Uterus (tissue), 3 donors: ENCODE measurements at regions not wholly inside any gene's neighbourhood (a gene's known extent, or its start where the extent isn't known, plus 50 kb on each side); places are given as distances from the start of the nearest gene placed in this dataset.

ENCODE experiments used
- DNase-seq, 2 donors: peaks; one replicate each; pipeline ENCODE4 v3.0.0-alpha.2; 2019 to 2020
- H3K27ac ChIP-seq, 2 donors: fragments of 200-600 bp; sonication (generic); 1 replicate in 1 of 2; 2 replicates in 1 of 2; pipeline ENCODE4 v1.5.1; 2016 to 2018
- H3K27me3 ChIP-seq, 2 donors: fragments of 200-600 bp; sonication (generic); one replicate each; pipeline ENCODE4 v1.5.1; 2018 to 2019; ENCODE audit warnings: control low read depth in 1 of 2
- H3K36me3 ChIP-seq, 2 donors: fragments of 200-600 bp; sonication (generic); one replicate each; pipeline ENCODE4 v1.5.1; 2019; ENCODE audit warnings: control low read depth in 1 of 2
- H3K4me1 ChIP-seq, 2 donors: fragments of 200-600 bp; sonication (generic); one replicate each; pipeline ENCODE4 v1.5.1; 2018 to 2019; ENCODE audit warnings: control low read depth in 1 of 2
- H3K4me3 ChIP-seq, 2 donors: fragments of 200-600 bp; sonication (generic); 1 replicate in 1 of 2; 2 replicates in 1 of 2; pipeline ENCODE4 v1.5.1; 2018 to 2019; ENCODE audit warnings: mild to moderate bottlenecking in 1 of 2
- H3K9me3 ChIP-seq, 2 donors: fragments of 200-600 bp; sonication (generic); one replicate each; pipeline ENCODE4 v1.5.1; 2019; ENCODE audit warnings: control low read depth in 1 of 2
- CTCF ChIP-seq, 4 experiments: fragments of 200-600 bp in 2 of 4; fragments of 450-650 bp in 2 of 4; sonication (generic) in 2 of 4; IDR thresholded peaks; one replicate each; pipeline ENCODE4 v1.5.1; 2016 to 2019; ENCODE audit warnings: antibody characterized with exemption in 4 of 4, mild to moderate bottlenecking in 2 of 4, moderate library complexity in 1 of 4
- POLR2A ChIP-seq, 2 donors: fragments of 450-650 bp; IDR thresholded peaks; one replicate each; pipeline ENCODE4 v1.6.1; 2016; ENCODE audit warnings: antibody characterized with exemption in 2 of 2, mild to moderate bottlenecking in 1 of 2, moderate library complexity in 1 of 2
- intact Hi-C: fragments of 100-400 bp; cut with DNase I; formaldehyde crosslinking; loops from one replicate; pipeline ENCODE4 v1.15.1; 2023; ENCODE audit warnings: low total_unique reads
- donor health status: DM: yes; HTN: yes; CAD: no.

DNA sequence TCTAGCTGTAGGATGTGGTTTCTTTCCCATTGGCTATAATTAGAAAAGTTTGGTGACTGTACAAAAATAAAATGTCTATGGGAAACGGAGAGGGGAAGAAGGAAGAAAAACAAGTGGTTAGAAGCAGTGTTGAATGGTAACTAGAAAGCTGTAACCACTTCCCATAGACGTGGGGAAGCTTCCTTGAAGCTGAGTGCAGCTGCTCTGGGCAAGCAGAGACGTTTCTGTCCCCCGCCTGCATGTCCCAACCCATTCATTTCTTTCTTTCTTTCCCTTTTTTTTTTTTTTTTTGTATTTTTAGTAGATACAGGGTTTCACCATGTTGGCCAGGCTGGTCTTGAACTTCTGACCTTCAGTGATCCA lies 367.8 kb upstream of the HS6ST1 start:
- TF ChIP-seq CTCF (IDR thresholded peaks at IDR 0.05) = no peak
- no peak for TF ChIP-seq POLR2A (IDR thresholded peaks at IDR 0.05)
- Histone ChIP-seq H3K36me3 (no peaks in the 10 kb centered on the region), H3K27me3 (no peaks in the 10 kb centered on the region), H3K4me3 (no peak overlapping the region), H3K9me3 (no peaks in the 10 kb centered on the region), H3K4me1 (no peaks in the 10 kb centered on the region), H3K27ac (no peak overlapping the region)
- intact Hi-C loops = no loop called here
- DNase-seq = no peak

- no peak for DNase-seq
- no peaks in the 10 kb centered on the region for H3K9me3 ChIP-seq
- H3K27me3 ChIP-seq = no peaks in the 10 kb centered on the region
- intact Hi-C loops = no loop called here
- no peaks in the 10 kb centered on the region for H3K36me3 ChIP-seq
- H3K27ac ChIP-seq = no peak overlapping the region
- no peak for TF ChIP-seq CTCF (IDR thresholded peaks at IDR 0.05)
- no peak for TF ChIP-seq POLR2A (IDR thresholded peaks at IDR 0.05)
- H3K4me1 ChIP-seq = no peaks in the 10 kb centered on the region
- H3K4me3 ChIP-seq = no peak overlapping the region
These were observed 368.4 kb upstream of the HS6ST1 start for GRCh38 chr2:128686881-128687555.

DNA sequence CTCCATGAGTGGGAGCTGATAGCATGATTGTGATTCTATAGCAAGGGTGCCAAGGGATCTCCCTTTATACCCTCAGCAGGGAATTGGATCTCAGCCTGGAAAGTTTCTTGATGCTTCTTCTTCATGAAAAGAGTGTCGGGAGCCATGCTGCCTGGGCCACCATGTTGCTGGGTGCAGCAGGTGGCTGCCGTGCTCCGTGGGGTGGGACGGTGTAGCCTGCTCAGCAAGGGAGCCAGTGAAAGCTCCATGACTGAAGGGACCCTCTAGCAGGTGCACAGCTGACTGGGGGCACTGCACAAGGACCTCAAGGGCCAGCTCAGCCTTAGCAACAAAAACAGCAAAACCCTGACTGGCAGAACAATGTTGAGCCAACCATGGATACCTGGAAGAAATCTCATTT lies 368.9 kb upstream of the HS6ST1 start:
- DNase-seq = no peak
- Histone ChIP-seq H3K27me3 (no peaks in the 10 kb centered on the region), H3K9me3 (no peaks in the 10 kb centered on the region), H3K27ac (no peak overlapping the region), H3K4me3 (no peak overlapping the region), H3K4me1 (no peaks in the 10 kb centered on the region), H3K36me3 (no peaks in the 10 kb centered on the region)
- no peak for TF ChIP-seq CTCF (IDR thresholded peaks at IDR 0.05)
- no peak for TF ChIP-seq POLR2A (IDR thresholded peaks at IDR 0.05)
- intact Hi-C loops = no loop called here

- no peak overlapping the region for H3K4me3 ChIP-seq
- no peaks in the 10 kb centered on the region for H3K36me3 ChIP-seq
- intact Hi-C loops = no loop called here
- H3K4me1 ChIP-seq = no peaks in the 10 kb centered on the region
- H3K27me3 ChIP-seq = no peaks in the 10 kb centered on the region
- no peak for TF ChIP-seq CTCF (IDR thresholded peaks at IDR 0.05)
- TF ChIP-seq POLR2A (IDR thresholded peaks at IDR 0.05) = no peak
- H3K27ac ChIP-seq = no peak overlapping the region
- no peaks in the 10 kb centered on the region for H3K9me3 ChIP-seq
- no peak for DNase-seq
These were observed 371.3 kb upstream of the HS6ST1 start for GRCh38 chr2:128689971-128690370.

GRCh38 chr2:128690431-128690830 lies 371.8 kb upstream of the HS6ST1 start:
- intact Hi-C loops = no loop called here
- H3K27ac ChIP-seq = no peak overlapping the region

More at GRCh38 chr2:128690431-128690830, 371.8 kb upstream of the HS6ST1 start:
- Histone ChIP-seq H3K4me3 (no peak overlapping the region), H3K4me1 (no peaks in the 10 kb centered on the region), H3K36me3 (no peaks in the 10 kb centered on the region), H3K27me3 (no peaks in the 10 kb centered on the region), H3K9me3 (no peaks in the 10 kb centered on the region)
- no peak for DNase-seq
- TF ChIP-seq CTCF (IDR thresholded peaks at IDR 0.05) (no peak), POLR2A (IDR thresholded peaks at IDR 0.05) (no peak)
